GM18861 (cell line): ENCODE measurements at regions not wholly inside any gene's neighbourhood (a gene's known extent, or its start where the extent isn't known, plus 50 kb on each side); places are given as distances from the start of the nearest gene placed in this dataset.
"Not testable (repeated sequence)": the region's sequence is repeated elsewhere in the genome, so short reads cannot be mapped to it uniquely, and the experiment has no call there.

Source experiments
- ATAC-seq: cut with Tn5 transposase; IDR thresholded peaks from one replicate; pipeline ENCODE4 v1.9.1; 2021; ENCODE audit not compliant: unreplicated experiment

GRCh38 chr10:81207359-81207758 is 667.6 kb upstream of the NRG3 start:
- ATAC-seq, result not testable (repeated sequence)

- no peak for ATAC-seq
These were observed 661.6 kb upstream of the NRG3 start for GRCh38 chr10:81213370-81213769.

GRCh38 chr10:81215498-81215897 is 659.5 kb upstream of the NRG3 start:
- ATAC-seq, result no peak

DNA sequence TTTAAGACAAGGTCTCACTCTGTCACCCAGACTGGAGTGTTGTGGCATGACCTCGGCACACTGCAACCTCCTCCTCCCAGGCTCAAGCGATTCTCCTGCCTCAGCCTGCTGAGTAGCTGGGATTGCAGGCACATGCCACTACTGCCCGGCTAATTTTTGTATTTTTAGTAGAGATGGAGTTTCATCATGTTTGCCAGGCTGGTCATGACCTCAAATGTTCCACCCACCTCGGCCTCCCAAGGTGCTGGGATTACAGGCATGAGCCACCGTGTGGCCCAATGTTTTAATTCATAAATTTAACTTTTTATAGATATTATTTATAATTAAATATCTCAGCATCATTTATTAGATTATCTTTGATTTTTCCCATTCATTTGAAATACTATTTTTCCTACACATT is 658.0 kb upstream of the NRG3 start:
- ATAC-seq, result no peak

GRCh38 chr10:81218307-81218706 is 656.7 kb upstream of the NRG3 start:
- ATAC-seq, result no peak

- no peak for ATAC-seq
These were observed 655.2 kb upstream of the NRG3 start for GRCh38 chr10:81219758-81220157.

DNA sequence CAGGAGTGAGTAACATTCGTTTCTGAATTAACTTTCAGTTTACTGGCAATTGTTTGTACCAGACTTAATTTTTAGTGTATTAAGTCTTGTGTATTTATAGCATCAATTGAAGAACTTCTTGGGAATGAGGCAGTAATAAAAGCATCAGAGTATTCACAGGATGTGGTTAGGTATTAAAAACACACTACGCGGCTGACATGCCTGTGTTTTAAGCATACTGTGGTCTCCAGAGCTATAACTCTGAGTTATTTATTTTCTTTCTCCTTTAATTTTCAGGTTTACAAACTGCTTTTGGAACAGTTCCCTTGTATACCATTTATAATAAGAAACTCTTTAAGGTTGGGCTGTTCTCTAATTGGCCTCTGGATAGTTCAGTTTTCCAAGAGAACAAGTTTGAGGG is 626.1 kb upstream of the NRG3 start:
- no peak for ATAC-seq

DNA sequence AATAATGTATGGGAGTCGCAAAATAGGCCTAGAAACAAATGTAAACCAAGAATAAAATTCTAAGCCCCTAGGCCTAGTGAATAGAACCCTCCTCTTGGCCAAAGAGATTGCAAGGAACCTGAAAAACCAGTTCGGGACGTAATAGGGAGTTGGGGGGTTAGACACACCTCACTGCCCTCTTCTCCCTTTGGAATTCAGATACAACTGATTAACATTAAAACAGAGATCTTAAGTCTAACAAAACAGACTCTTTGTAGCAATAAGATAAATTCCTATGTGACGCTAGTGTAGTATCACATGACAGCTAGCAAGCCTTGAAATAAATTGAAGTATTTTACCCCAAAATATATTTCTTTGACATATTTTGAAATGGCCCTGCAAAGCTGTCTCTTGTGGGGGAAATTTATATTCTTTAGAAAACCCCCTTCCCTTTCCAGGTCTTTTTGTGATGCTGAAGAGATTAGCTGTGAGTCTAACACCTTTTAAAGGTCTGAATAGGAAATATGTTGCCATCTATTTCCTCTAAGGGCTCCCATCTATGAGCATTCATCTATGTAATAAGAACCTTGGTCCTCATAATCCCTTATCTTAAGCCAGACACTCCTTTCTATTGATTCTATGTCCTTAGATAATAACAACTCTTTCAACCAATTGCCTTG is 623.4 kb upstream of the NRG3 start:
- no peak for ATAC-seq

GRCh38 chr10:81264991-81265390 is 610.0 kb upstream of the NRG3 start:
- not testable (repeated sequence) for ATAC-seq

DNA sequence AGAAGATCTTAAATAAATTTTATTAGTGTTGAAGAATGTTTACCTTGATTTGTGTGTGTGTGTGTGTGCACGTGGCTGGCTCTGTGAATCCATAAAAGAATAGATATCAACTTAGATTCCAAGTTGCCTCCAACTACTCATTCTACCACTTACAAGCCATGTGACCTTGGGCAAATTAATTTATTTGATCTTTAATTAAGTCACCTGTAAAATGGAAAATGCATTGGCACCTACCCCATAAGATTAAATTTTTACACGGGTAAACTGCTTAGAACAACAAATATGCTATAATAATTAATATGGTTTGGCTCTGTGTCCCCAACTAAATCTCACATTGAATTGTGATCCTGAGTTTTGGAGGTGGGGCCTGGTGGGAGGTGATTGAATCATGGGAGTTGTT is 604.9 kb upstream of the NRG3 start:
- ATAC-seq, result no peak

- ATAC-seq, result no peak
These were observed 594.2 kb upstream of the NRG3 start for GRCh38 chr10:81280497-81281479.

DNA sequence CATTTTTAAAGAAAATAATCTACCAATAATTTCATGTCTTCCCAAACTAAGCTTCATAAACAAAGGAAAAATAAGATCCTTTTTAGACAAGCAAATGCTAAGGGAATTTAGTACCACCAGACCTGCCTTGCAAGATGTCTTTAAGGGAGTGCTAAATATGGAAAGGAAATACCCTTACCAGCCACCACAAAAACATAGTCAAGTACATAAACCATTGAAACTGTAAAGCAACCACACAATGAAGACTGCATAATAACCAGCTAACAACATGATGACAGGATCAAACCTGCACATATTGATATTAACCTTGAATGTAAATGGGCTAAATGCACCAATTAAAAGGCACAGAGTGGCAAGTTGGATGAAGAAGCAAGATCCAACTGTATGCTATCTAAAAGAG is 586.5 kb upstream of the NRG3 start:
- ATAC-seq, result no peak

- ATAC-seq, result no peak
These were observed 577.7 kb upstream of the NRG3 start for GRCh38 chr10:81297292-81297691.

GRCh38 chr10:81303656-81304055 is 571.3 kb upstream of the NRG3 start:
- no peak for ATAC-seq

GRCh38 chr10:81306971-81307782 is 567.8 kb upstream of the NRG3 start:
- ATAC-seq, result no peak

- no peak for ATAC-seq
These were observed 565.9 kb upstream of the NRG3 start for GRCh38 chr10:81309041-81309552.

DNA sequence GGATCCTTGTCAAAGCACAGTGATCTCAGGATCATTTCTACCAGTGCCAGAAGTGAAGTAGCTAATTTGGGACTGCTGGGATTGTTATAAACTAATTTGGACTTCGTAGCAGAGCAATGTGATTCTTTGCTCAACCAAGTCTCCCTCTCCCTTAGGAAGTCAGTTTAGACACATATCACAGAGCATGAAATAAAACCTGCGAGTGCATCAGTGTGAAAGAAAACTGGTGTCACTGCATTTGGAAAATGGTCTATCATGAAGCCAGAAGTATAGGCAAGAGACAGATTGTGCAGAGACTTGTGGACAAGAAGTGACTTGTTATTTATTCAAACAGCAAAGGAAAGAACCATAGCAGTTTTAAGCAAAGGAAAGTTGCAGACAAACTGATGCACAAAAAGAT is 560.5 kb upstream of the NRG3 start:
- no peak for ATAC-seq

- ATAC-seq, result no peak
These were observed 560.0 kb upstream of the NRG3 start for GRCh38 chr10:81315026-81315425.

DNA sequence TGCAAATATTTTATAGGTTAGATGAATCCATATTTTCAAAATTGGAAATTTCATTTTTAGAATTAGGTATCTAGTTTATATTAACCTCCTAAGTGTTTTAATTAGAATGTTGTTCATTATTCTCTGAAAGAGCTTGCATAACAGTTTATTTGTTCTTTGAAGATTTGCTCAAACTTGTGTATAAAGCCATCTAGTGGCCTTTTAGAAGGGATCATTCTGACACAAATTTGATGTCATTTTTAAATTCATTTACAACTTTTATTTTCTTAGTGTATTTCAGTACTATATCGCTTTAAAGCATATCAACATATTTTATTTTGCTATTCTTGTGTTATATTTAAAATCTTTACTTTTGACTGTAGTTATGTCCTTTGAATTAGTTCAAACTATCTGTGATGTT is 527.0 kb upstream of the NRG3 start:
- no peak for ATAC-seq

DNA sequence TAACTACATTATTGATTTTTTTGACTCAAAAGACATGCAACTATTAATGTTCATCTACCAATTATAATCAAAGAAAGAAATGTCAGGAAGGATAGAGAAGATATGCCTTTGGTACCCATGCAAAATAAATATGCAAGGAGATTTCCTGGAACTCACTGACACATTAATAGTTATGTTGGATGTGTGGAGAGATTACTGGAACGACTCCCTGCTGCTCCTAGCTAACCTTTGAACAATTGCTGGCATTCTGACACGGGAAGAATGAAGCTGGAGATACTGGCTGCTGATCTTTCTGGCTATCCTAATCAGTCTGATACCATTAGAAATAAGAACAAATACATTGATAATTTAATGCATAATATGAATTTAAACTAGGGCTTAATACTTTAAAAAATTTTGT is 507.9 kb upstream of the NRG3 start:
- ATAC-seq, result no peak

- no peak for ATAC-seq
These were observed 488.2 kb upstream of the NRG3 start for GRCh38 chr10:81386817-81387216.
